ENCODE measurements at regions not wholly inside any gene's neighbourhood (a gene's known extent, or its start where the extent isn't known, plus 50 kb on each side); places are given as distances from the start of the nearest gene placed in this dataset.

- TF ChIP-seq POLR2A (IDR thresholded peaks at IDR 0.05) (no peak), EP300 (IDR thresholded peaks at IDR 0.05) (no peak)
These were observed 227.5 kb upstream of the ACTBL2 start for GRCh38 chr5:57710126-57710525.
